Medulla oblongata (tissue), 1 donor: ENCODE measurements at regions not wholly inside any gene's neighbourhood (a gene's known extent, or its start where the extent isn't known, plus 50 kb on each side); places are given as distances from the start of the nearest gene placed in this dataset.
"Not testable (repeated sequence)": the region's sequence is repeated elsewhere in the genome, so short reads cannot be mapped to it uniquely, and the experiment has no call there.

Experiments used
- DNase-seq: peaks from one replicate; pipeline ENCODE4 v3.0.0-alpha.2; 2015; ENCODE audit errors: extremely low spot score

GRCh38 chr3:176632925-176633324, 564.4 kb downstream of the TBL1XR1 start:
- no peak for DNase-seq

GRCh38 chr3:176631165-176631564, 566.1 kb downstream of the TBL1XR1 start:
- no peak for DNase-seq

GRCh38 chr3:176628101-176628639, 569.1 kb downstream of the TBL1XR1 start:
- DNase-seq = no peak

GRCh38 chr3:176623468-176624150, 573.7 kb downstream of the TBL1XR1 start:
- no peak for DNase-seq

GRCh38 chr3:176619833-176620232, 577.4 kb downstream of the TBL1XR1 start:
- DNase-seq = no peak

GRCh38 chr3:176615826-176616225, 581.5 kb downstream of the TBL1XR1 start:
- no peak for DNase-seq

- no peak for DNase-seq
These were observed 585.6 kb downstream of the TBL1XR1 start for GRCh38 chr3:176611703-176612102.

GRCh38 chr3:176609361-176609760, 587.9 kb downstream of the TBL1XR1 start:
- no peak for DNase-seq

GRCh38 chr3:176605553-176605952, 591.7 kb downstream of the TBL1XR1 start:
- DNase-seq = not testable (repeated sequence)

- no peak for DNase-seq
These were observed 602.0 kb downstream of the TBL1XR1 start for GRCh38 chr3:176595307-176595706.

GRCh38 chr3:176590722-176591121, 606.6 kb downstream of the TBL1XR1 start:
- DNase-seq = peak; percentile 7

- no peak for DNase-seq
These were observed 610.2 kb downstream of the TBL1XR1 start for GRCh38 chr3:176587089-176587488.

- no peak for DNase-seq
These were observed 612.7 kb downstream of the TBL1XR1 start for GRCh38 chr3:176584413-176585176.

GRCh38 chr3:176583956-176584355, 613.3 kb downstream of the TBL1XR1 start:
- DNase-seq = no peak

- no peak for DNase-seq
These were observed 615.7 kb downstream of the TBL1XR1 start for GRCh38 chr3:176581589-176581988.

- DNase-seq = no peak
These were observed 617.5 kb downstream of the TBL1XR1 start for GRCh38 chr3:176579711-176580185.

GRCh38 chr3:176578316-176578715, 619.0 kb downstream of the TBL1XR1 start:
- no peak for DNase-seq

- DNase-seq = no peak
These were observed 619.8 kb downstream of the TBL1XR1 start for GRCh38 chr3:176577447-176577846.

- no peak for DNase-seq
These were observed 622.5 kb downstream of the TBL1XR1 start for GRCh38 chr3:176574786-176575185.

- DNase-seq = no peak
These were observed 625.4 kb downstream of the TBL1XR1 start for GRCh38 chr3:176571926-176572325.

- no peak for DNase-seq
These were observed 626.3 kb downstream of the TBL1XR1 start for GRCh38 chr3:176570992-176571391.

- DNase-seq = no peak
These were observed 629.1 kb downstream of the TBL1XR1 start for GRCh38 chr3:176568189-176568588.

- no peak for DNase-seq
These were observed 630.5 kb downstream of the TBL1XR1 start for GRCh38 chr3:176566757-176567156.
